PC-3 (cell line): ENCODE measurements at regions not wholly inside any gene's neighbourhood (a gene's known extent, or its start where the extent isn't known, plus 50 kb on each side); places are given as distances from the start of the nearest gene placed in this dataset.

Experiments used
- EZH2 ChIP-seq: fragments of 300-600 bp; sonication (generic); IDR thresholded peaks from one replicate; pipeline ENCODE4 v1.6.1; 2017; ENCODE audit warnings: antibody characterized with exemption, mild to moderate bottlenecking, low read length; ENCODE audit not compliant: unreplicated experiment
- TF ChIP-seq, protein P1 (sequence below): fragments of 300-600 bp; sonication (generic); conservative IDR thresholded peaks from 2 replicates; pipeline ENCODE4 v1.5.1; 2017; ENCODE audit warnings: antibody characterized with exemption, low read depth, mild to moderate bottlenecking, low read length

DNA sequence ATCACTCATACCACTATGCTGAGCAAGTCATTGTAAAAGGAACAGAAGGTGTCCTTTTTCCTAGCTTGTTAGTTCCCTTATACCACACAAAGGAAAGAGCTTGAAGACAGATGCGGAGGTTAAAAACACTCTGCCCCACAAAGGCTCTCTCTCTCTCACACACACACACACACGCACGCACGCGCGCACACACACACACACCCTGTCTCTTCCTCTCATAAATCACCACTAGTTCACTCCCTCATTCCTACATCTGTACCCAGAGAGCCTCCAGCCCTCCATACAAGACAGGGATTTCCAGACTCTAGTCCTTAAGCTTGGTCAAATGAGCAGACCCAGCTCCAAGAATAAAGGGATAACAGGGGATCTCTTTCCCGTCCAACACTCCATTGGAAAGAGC, 120.1 kb upstream of the THBS1 start:
- TF ChIP-seq, protein P1, sequence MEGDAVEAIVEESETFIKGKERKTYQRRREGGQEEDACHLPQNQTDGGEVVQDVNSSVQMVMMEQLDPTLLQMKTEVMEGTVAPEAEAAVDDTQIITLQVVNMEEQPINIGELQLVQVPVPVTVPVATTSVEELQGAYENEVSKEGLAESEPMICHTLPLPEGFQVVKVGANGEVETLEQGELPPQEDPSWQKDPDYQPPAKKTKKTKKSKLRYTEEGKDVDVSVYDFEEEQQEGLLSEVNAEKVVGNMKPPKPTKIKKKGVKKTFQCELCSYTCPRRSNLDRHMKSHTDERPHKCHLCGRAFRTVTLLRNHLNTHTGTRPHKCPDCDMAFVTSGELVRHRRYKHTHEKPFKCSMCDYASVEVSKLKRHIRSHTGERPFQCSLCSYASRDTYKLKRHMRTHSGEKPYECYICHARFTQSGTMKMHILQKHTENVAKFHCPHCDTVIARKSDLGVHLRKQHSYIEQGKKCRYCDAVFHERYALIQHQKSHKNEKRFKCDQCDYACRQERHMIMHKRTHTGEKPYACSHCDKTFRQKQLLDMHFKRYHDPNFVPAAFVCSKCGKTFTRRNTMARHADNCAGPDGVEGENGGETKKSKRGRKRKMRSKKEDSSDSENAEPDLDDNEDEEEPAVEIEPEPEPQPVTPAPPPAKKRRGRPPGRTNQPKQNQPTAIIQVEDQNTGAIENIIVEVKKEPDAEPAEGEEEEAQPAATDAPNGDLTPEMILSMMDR: no peak
- TF ChIP-seq EZH2: no peak
